NCI-H2029 (cell line): ENCODE measurements at regions not wholly inside any gene's neighbourhood (a gene's known extent, or its start where the extent isn't known, plus 50 kb on each side); places are given as distances from the start of the nearest gene placed in this dataset.
"Not testable (repeated sequence)": the region's sequence is repeated elsewhere in the genome, so short reads cannot be mapped to it uniquely, and the experiment has no call there.

Source experiments
- DNase-seq: peaks from one replicate; lab custom pipeline; 2025; lab: John Stamatoyannopoulos, UW

DNA sequence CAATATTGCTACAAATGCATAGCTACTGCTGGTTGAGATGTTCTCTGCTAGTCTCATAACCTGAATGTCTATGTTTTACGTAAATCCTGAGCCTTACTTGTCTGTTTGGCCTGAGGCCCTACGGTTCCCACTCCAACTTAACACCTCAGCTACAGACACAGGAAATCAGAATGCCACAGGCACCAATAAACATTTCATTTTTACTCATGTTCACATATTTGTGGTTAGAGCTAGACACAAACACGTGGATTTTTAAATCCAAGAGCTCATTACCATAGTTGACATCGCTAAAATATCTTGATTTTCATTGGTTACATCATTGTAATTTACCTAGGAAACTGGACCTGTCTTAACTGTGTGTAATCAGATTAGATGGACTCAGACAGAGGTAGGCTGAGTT, 263.8 kb upstream of the CDH19 start:
- no peak for DNase-seq

DNA sequence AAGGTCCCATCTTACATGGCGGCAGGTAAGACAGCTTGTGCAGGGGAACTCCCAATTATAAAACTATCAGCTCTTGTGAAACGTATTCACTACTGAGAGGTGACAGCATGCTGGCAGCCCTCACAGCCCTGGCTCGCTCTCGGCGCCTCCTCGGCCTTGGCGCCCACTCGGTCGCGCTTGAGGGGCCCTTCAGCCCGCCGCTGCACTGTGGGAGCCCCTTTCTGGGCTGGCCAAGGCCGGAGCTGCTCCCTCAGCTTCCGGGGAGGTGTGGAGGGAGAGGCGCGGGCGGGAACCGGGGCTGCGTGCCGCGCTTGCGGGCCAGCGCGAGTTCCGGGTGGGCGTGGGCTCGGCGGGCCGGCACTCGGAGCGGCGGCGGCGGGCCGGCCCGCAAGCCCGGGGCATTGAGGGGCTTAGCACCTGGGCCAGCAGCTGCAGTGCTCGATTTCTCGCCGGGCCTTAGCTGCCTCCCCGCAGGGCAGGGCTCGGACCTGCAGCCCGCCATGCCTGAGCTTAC, 262.6 kb upstream of the CDH19 start:
- not testable (repeated sequence) for DNase-seq

DNA sequence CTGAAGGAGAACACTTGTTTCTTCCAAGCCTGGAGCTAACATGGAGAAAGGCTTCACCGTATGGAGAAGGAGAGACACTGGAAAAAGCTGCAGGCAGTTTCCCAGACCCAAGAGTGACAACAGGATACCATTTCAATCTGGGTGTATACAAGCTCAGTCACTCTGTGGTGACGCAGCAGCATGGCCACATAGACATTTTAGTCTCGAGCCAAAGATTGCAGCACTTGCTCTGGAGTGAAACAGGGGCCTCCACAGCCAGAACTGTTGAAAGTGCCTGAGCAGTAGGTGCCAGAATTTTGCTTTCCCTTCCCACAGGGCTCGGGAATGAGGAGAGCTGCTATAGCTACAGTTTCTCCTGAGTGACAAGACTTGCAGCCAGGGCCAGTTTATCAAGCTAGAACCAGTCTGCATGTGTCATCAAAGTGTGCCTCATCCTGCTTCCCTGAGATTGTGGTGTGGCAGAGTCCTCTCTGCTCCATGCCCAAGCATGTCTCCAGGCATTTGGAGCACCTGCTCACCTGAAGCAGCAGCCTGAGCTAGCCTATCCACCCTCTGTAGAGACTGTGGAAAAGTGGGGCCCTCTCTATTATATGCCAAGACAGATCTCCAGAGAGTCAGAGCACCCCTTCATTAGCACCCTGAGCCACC, 234.6 kb upstream of the CDH19 start:
- DNase-seq, result no peak

DNA sequence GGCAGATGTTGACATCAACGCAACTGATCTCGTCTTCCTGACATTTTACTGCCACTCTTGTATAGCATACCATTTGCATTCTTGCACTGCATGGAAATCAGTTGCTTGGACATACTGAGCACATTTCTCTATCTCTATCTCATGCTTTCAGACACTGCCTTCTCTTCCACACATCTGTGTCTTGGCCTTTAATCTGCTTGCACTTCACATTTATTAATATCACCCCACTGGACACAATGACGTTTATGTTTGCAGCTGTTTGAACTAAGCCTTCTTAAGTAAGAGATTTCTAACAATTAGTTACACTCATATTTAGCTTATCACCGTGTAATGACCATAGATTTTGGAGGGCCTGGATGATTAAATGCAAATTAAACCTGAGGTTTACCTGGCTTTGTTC, 229.8 kb upstream of the CDH19 start:
- DNase-seq, result no peak

DNA sequence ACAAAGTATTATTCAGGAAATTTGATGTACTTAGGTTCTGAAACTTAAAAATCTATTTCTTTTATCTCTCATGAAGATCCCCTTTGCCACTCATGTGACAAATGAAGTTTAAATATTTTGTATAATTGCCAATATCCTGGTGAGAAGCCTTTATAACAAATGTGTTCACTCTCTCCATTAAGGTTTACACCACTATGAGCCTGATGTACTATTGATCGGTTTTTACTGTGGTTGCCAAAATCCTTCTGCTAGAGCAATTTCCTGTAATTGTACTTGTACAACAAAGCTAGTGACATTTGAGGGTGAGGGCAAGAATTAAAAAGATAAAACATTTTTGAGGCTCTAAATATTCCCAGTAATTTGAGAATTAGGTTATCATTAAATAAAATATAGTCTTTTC, 222.3 kb upstream of the CDH19 start:
- DNase-seq, result no peak

DNA sequence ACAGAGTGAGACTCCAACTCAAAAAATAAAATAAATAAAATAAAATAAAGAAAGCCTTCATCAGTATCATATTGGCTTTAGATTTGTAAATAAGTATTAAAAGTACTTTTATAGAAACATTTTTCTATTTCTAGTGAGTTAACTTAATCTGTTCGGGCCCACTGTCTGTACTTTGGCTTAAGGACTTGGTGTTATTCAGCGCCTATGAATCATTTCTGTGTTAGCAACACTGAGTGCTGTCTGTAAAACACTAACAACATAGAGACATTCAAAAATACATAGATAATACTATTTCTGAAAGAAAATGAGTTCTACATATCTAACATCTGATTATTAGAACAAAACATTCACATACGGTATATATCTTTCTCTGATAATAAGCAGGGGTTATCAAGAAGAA, 221.5 kb upstream of the CDH19 start:
- DNase-seq, result no peak

DNA sequence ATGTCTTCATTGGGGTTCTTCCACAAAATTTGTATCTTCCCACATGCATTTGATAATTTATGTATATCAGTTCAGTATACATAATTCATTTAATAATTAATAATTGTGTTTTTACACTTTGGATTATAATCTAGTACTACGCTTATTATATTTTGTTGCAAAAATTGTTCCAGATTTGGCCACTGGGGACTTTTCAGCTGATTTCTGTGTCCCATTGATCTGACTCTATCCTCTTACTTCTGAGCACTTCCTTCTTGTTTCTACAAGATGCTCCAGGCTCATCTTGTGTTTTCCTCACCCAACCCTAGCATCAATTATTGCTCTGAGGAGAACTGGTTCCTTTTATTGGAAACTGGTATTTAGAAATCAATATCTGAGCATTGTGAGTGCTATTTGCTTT, 215.3 kb upstream of the CDH19 start:
- DNase-seq, result no peak

DNA sequence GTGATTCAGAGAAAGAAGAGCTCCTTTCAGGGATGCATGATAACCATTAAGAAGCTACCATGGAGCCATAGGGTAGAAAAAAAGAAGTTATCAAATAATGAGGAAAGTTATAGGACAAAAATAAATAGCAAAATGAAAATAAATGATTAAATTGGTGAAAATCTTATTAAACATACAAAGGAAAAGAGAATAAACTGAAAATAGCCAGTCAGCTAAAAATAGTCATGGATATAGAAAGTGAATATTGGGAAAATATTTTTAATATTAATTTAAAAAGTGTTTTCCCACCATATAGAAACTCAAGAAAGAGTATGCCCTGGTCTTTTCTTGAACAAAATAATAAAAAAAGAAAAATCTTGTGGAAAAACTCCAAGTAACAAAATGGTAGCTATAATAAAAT, 209.2 kb upstream of the CDH19 start:
- DNase-seq, result no peak

DNA sequence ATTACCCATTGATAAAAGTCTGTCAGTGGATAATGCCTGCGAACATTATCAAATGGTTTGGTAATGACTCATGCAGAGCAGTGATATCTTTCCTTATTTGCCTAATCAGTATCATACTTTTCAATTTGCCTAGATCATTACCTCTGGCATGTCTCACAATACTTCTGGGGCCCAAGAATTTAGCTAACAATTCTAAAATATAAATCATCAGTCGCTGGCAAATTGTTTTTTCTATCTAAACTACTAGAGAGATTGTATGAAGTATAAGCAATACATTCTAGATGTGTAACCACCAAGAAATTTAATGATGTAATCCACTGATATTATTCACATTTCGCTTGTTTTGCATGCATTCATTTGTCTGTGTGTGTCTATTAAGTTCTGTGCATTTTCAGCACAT, 191.2 kb upstream of the CDH19 start:
- no peak for DNase-seq

DNA sequence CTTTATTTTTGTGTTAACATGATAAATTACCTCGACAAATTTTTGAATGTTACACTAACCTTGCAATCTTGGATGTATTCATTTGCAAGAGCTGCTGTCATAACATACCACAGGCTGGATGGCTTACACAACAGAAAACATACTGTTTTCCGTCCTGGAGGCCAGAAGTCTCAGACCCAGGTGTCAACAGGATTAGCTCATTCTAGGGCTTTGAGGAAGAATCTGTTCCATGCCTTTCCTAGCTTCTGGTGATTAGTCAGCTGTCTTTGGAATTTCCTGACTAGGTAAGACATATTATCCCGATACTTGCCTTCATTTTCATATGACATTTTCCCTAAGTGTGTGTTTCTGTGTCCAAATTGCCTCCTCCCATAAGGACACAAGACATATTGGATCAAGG, 188.6 kb upstream of the CDH19 start:
- no peak for DNase-seq

DNA sequence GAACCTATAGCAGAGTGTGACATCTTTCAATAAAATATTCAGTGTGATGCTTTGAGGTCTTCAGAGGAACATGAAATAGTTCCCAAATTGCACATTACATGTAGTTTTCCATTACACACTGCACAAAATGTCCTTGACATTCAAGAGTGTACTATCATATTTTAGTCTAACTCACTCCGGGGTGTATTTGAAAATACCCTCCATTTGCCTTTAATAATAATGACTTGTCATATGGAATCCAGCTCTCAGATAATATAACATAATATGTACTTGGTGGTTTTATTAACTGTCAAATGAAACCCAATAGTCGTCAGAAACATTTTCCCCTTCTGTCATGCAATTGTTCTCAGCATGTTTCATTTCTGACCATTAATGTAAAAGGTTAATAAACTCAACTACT, 176.7 kb upstream of the CDH19 start:
- no peak for DNase-seq

DNA sequence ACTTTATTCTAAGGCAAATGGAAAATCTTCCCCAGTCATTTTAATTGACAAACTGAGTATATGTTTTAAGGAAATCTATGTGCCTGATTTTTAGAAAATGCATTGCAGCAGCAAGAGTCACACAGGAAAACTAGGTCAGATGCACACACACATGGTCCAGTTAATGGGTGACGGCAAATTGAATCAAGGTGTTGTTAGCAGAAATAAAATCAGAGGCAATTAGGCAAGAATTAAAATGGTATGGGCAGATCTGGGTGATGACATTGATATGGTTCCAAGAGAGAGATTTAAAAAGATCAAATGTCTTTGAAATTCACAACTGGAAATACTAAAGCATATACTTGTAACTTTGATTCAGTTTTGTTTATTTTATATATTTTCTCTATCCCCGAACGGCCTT, 174.2 kb upstream of the CDH19 start:
- no peak for DNase-seq

DNA sequence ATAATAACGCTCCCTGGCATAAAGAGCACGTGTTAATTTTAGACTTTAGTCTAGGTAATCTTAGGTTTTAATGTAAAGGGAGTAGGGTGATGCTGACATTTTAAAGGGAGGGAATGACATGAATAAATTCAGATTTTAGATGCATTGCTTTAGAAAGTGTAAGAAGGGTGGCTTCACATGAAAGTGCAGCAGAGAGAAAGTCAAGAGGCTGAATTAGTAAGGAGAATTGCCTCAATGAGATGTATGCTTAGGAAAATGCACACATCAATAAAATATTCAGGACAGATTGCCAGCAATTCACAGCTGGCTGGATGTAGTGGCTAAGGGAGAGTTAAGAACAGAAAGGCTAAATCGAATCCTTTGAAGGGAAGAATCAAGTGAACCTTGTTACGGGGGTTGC, 165.5 kb upstream of the CDH19 start:
- no peak for DNase-seq

DNA sequence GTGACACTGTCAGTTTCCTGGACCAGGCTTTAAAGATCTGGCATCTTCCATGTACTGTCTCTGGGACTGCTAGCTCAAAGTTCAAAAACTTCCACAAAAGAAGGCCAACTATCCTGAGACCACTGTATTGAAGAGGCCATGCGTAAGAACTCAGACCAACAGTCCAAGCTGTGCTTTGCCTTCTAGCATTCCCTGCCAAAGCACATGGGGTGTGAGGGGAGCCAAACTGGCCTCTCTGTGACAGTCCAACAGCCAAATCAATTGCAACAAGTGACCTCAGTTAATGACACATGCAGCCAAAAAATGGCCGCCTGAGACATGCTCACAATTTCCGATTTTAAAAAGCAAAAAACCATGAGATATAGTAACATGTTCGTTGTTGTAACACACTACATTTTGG, 160.3 kb upstream of the CDH19 start:
- DNase-seq, result no peak

DNA sequence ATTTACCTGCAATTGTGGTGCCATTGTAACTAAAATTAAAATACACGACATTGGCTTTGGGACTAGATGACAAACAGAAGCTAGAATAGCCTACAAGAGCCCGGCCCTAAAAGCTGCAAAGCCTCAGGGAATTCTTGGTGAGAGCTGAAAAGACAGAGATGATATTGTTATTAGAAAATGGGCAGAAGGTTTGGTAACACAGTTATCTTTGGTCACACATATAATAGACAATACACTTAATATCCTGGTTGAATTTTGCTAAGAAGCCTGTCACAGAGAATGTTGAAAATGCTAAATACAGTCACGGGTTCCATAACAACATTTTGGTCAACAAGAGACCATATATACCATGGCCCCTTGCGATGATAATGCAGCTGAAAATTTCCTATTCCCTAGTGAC, 157.3 kb upstream of the CDH19 start:
- no peak for DNase-seq

DNA sequence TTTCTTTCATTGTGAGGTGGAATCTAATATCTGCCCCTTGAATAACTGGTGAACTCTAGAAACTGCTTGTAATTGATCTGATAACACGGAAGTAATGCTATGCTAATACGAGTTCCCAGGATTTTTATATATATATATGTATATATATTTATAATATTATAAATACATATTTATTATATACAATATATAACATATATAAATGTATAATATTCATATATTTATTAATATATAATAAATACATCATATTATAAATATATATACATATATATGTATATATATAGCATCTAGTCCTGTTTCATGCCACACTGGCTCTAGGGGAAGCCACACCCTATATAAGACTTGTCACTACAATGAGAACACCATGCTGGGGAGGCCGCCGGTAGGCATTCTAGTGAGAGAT, 156.7 kb upstream of the CDH19 start:
- DNase-seq, result no peak

DNA sequence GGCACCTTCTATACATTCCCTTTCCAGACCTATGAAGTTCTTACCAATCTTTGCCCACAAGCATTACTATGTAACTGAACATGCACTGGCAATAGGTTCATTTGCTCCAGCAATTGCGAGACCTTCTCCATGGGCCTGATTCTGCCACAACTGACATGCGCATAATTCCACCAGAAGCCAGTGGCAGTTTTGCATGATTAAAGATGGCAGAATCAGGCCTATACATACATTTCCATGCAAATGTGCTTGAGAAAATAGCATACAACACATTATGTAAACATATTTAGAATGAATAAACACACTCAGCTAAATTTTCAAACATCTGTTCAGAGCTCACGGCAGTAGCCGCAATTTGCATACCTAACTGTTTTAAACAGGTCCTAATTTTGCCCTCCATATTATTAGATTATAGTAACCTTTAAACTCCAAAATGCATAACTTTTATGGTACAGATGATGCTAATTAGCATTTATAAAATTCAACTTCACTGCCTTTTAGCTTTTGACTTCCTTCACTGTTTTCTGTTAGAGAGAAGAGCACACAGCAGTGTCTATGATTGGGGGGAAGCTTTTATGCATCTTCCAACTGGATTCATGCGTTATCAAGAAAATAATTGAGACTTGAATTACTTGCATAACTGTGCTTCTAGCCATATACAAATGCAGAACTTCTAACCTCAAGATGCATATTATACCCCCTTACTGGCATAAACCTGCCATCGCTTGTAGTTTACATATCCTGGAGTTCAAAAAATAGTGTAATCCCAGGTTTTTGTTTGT, 155.3 kb upstream of the CDH19 start:
- no peak for DNase-seq

DNA sequence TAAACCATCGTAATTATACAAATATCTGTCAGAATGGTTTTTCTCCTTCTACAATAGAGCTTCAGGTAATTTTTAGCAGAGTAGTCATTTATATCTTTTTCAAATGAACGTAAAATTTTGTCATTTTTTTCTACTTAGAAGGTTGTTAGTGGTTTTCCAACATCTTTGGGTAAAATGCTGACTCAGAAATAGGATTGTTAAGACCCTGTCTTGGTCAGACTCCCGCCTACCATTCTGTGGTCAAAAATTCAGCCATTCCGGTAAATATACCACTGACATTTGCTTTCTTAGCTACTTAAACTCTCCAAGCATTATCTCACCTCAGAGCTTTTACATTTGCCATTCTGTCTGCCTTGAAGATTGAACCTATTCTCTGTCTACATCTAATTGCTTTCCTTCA, 154.1 kb upstream of the CDH19 start:
- DNase-seq, result no peak

DNA sequence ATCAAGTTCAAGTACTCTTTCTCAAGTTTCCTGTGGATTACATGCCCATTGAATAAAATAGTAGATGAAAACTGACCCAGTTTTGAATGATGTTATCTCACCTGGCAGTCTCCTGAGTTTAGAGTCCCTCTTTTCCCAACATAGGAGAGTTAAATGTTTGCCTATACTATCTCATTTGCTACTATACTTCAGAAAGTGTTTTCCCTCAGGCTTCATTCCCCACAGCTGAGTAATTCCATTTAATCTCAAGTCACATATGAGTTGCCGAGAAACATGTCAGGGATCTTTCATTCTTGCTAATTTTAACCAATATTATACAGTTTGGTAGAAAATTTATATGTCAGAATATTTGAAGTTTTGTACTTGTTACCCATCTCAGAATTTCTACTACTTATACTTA, 150.4 kb upstream of the CDH19 start:
- no peak for DNase-seq

DNA sequence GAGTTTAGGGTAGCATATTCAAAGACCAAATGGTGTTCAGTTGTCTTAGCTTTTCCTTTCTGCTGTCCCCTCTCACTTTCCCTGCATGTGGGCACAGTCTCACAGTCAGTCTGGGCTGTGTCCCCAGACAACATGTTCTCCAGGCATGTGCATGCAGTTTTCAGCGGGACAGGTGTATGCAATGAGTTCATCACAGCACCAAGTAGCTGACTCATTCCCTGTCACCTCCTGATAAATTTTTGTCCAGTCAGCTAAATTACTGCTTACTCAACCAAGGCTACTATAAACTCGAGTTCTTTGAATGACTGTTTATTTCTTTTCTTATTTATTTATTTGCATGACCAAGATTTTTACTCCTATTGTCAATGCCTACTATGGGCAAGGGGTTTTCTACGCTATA, 148.8 kb upstream of the CDH19 start:
- DNase-seq, result no peak

DNA sequence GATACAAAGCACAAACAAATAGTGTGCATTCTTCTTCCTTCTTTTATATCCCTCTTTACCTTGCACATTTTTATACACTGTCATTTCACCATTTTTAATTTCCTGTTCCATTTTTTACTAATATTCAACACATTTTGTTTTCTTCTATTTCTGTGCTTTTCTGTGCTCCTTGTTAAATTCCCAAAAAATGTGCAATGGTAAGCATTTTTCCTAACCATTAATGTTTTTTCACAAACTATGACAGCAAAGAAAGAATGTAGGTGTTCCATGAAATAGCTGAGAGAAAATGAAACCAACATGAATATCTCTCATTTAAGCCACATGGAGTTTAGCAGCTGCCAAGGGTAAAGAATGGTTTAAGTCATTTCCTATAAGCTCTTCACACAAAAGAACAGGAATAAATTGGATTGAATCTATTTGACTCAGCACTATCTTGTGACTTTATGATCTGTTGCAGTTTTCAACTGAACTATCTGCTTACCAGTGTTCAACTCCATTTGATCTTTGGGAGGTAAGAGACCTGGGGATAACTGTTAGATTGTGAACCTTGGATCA, 145.7 kb upstream of the CDH19 start:
- DNase-seq, result no peak

DNA sequence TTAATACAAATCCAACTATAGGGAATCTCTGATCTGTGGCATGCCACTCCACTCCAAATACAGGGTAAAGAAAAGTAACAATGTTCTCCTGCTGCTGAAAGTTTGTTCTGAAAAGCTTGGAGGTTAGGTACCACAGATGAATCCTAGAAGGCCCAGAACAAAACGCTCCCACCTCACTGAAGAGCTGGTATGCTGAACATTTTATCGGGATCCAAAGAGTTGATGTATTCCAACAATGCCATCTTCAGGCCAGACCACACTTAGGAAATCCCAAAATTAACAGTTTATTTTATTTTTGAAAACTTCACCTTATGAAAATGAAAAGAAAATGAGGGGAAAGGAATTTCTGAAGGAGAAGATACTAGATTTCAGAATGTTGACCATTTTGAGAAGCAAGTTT, 145.1 kb upstream of the CDH19 start:
- no peak for DNase-seq

DNA sequence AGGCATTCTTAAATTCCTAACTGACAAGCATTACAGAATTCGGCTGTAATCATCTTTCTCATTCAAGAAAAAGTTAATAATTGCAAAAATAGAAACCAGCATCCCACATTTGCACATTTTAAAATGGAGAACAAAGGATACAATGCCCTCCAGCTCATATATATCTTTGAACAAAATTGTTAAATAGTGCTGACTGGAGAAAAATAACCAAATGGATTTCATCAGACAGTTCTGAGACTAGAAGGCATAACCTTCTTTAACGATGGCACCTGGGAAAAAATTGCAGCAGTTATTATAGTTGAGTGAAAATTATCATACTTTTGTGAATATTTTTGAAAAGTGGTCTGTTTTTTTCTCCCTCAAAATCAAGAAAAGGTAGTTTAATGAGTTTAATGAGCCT, 138.9 kb upstream of the CDH19 start:
- no peak for DNase-seq

DNA sequence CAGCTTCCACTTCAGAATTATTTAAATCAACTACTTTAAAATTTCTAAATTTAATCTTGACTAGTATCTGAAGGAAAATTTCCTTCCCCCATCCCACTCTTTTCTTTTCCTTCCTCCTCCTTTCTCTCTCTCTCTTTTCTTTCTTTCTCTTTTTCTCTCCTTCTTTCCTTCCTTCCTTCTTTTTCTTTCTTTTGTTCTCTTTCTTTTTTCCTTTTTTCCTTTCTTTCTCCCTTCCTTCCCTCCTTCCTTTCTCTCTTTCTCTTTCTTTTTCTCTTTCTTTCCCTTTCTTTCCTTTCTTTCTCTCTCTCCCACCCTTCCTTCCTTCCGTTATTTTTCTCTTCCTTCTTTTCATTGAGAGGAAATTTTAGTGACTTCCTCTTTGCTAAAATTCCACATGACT, 132.0 kb upstream of the CDH19 start:
- DNase-seq, result no peak
